ENCODE measurements at regions not wholly inside any gene's neighbourhood (a gene's known extent, or its start where the extent isn't known, plus 50 kb on each side); places are given as distances from the start of the nearest gene placed in this dataset.

GRCh38 chr2:234556848-234557573 is 60.1 kb upstream of the ARL4C start:
- TF ChIP-seq POLR2A (IDR thresholded peaks at IDR 0.05) (no peak), CTCF (IDR thresholded peaks at IDR 0.05) (no peak), EP300 (IDR thresholded peaks at IDR 0.05; ENCODE audit: low read depth) (no peak)

Data from transverse colon (tissue), 3 donors.